ENCODE measurements at regions not wholly inside any gene's neighbourhood (a gene's known extent, or its start where the extent isn't known, plus 50 kb on each side); places are given as distances from the start of the nearest gene placed in this dataset.

- no peak overlapping the region for H3K4me2 ChIP-seq (ENCODE audit: low read length)
- no peak overlapping the region for H3K9ac ChIP-seq (ENCODE audit: low read length)
- no peaks in the 10 kb centered on the region for H3K79me2 ChIP-seq (ENCODE audit: insufficient read depth, low read length)
- ChIA-PET CTCF (no interaction called here), RAD21 (ENCODE audit: low non-redundant PET in 1 of 2, low total read pairs in 2 of 2, uncharacterized antibody in 2 of 2, unreplicated experiment in 2 of 2) (no interaction called here), POLR2A (no interaction called here)
- DNase-seq (ENCODE audit: low read depth, low spot score) (no peak), ATAC-seq (no peak)
- H3K4me1 ChIP-seq (ENCODE audit: control insufficient read depth in 1 of 2, insufficient read depth in 2 of 2, low read length in 2 of 2), result no peaks in the 10 kb centered on the region
- TF ChIP-seq SRF (IDR thresholded peaks at IDR 0.05; ENCODE audit: low read depth) (no peak), RAD21 (IDR thresholded peaks at IDR 0.05; ENCODE audit: low read depth) (no peak), FOSL1 (IDR thresholded peaks at IDR 0.05; ENCODE audit: low read depth) (no peak), EZH2 (IDR thresholded peaks at IDR 0.05) (no peak), EGR1 (IDR thresholded peaks at IDR 0.05; ENCODE audit: low read depth) (no peak), ELF1 (IDR thresholded peaks at IDR 0.05; ENCODE audit: borderline replicate concordance, low read depth) (no peak), CBX3 (IDR thresholded peaks at IDR 0.05; ENCODE audit: low read depth) (no peak), REST (IDR thresholded peaks at IDR 0.05; ENCODE audit: low read depth) (no peak), SP1 (IDR thresholded peaks at IDR 0.05; ENCODE audit: low read depth) (no peak), MAX (IDR thresholded peaks at IDR 0.05) (no peak), ZNF274 (IDR thresholded peaks at IDR 0.05; ENCODE audit: low read depth, low read length) (no peak), CTCF (IDR thresholded peaks at IDR 0.05 in 2 of 3, conservative IDR thresholded peaks at IDR 0.05 in 1 of 3; ENCODE audit: borderline replicate concordance in 1 of 3, insufficient read depth in 1 of 3, low read depth in 2 of 3, low read length in 2 of 3) (no peak), ATF3 (IDR thresholded peaks at IDR 0.05) (no peak), CEBPB (IDR thresholded peaks at IDR 0.05; ENCODE audit: low read depth) (no peak), EZH2phosphoT487 (IDR thresholded peaks at IDR 0.05; ENCODE audit: borderline replicate concordance) (no peak)
- no peaks in the 10 kb centered on the region for H4K20me1 ChIP-seq (ENCODE audit: insufficient read depth)
- H3K9me3 ChIP-seq (ENCODE audit: control insufficient read depth in 1 of 2, insufficient read depth in 1 of 2, low read depth in 1 of 2, low read length in 2 of 2), result no peaks in the 10 kb centered on the region
- H2AFZ ChIP-seq (ENCODE audit: low read depth, low read length, poor library complexity, severe bottlenecking), result no peak overlapping the region
- H3K27me3 ChIP-seq (ENCODE audit: insufficient read depth, low read length), result peaks cover 56% of the 10 kb centered on the region
- intact Hi-C loops (cut with micrococcal nuclease), result no loop called here
- H3K36me3 ChIP-seq (ENCODE audit: control insufficient read depth in 1 of 2, insufficient read depth in 2 of 2, low read length in 2 of 2), result no peaks in the 10 kb centered on the region
- no TSS peak for BruUV-seq (replicated peaks)
- no peak overlapping the region for H3K27ac ChIP-seq (ENCODE audit: low read depth, low read length)
- no peaks in the 10 kb centered on the region for H3K9me2 ChIP-seq (ENCODE audit: insufficient read depth)
- no peak overlapping the region for H3K4me3 ChIP-seq (replicated peaks in 1 of 2; ENCODE audit: low read depth in 1 of 2, low read length in 2 of 2)
Measured at GRCh38 chr1:108077991-108078390, 113.0 kb upstream of the VAV3 start.

All from HCT116 (cell line).